GM12878 (cell line): ENCODE measurements at regions not wholly inside any gene's neighbourhood (a gene's known extent, or its start where the extent isn't known, plus 50 kb on each side); places are given as distances from the start of the nearest gene placed in this dataset.

Experiments
- ATAC-seq: fragments of 200-7000 bp; cut with Tn5 transposase; 3 replicates; pipeline ENCODE4 v1.9.1; 2020; ENCODE audit warnings: mild to moderate bottlenecking, moderate library complexity
- BruUV-seq: library from RNA; stranded (reverse); fragments of 400-500 nt; replicated peaks from 2 replicates; lab custom pipeline; 2021; lab: Mats Ljungman, UMichigan
- CTCF ChIA-PET: fragments of 300-600 bp; sonication (Branson Sonifier 250); formaldehyde crosslinking; extraction: SDS; loops from one replicate; lab custom pipeline; 2021; ENCODE audit warnings: inconsistent platforms; lab: Yijun Ruan, JAX
- POLR2A ChIA-PET: fragments of 350-600 bp; formaldehyde crosslinking; extraction: SDS; loops from one replicate; lab custom pipeline; 2021; ENCODE audit warnings: inconsistent platforms; lab: Charles Lee
- RAD21 ChIA-PET: fragments of 300-600 bp; sonication (Branson Sonifier 250); formaldehyde crosslinking; loops from one replicate; lab custom pipeline; 2023; ENCODE audit warnings: antibody characterized with exemption; ENCODE audit not compliant: unreplicated experiment; lab: Charles Lee
- SMC1A ChIA-PET: fragments of 300-600 bp; sonication (Branson Sonifier 250); formaldehyde crosslinking; loops from one replicate; lab custom pipeline; 2023; ENCODE audit not compliant: unreplicated experiment, uncharacterized antibody; lab: Charles Lee
- DNase-seq: peaks from one replicate; pipeline ENCODE4 v3.0.0-alpha.2; 2011; ENCODE audit warnings: low read depth, low spot score
- FAIRE-seq: peaks from 3 replicates; lab custom pipeline; 2011; peaks lifted over from hg19 to GRCh38; lab: Jason Lieb, UNC
- H2AFZ ChIP-seq: 2 replicates; pipeline ENCODE4 v1.6.0; 2011; ENCODE audit warnings: low read depth, low read length, control low read depth; ENCODE audit not compliant: control insufficient read depth
- H3K27ac ChIP-seq: 2 replicates; pipeline ENCODE4 v1.5.1; 2011; ENCODE audit warnings: control low read depth; ENCODE audit not compliant: control insufficient read depth, insufficient read depth
- H3K27me3 ChIP-seq, 2 experiments: replicated peaks in 1 of 2; 2 replicates each; pipeline versions ENCODE4 v1.6.0 to v1.6.1; 2011; ENCODE audit warnings: low read length in 1 of 2; ENCODE audit not compliant: control insufficient read depth in 2 of 2, insufficient read depth in 2 of 2
- H3K36me3 ChIP-seq, 2 experiments: 2 replicates each; pipeline ENCODE4 v1.5.1; 2011; ENCODE audit warnings: low read length in 1 of 2; ENCODE audit not compliant: control insufficient read depth in 2 of 2, insufficient read depth in 2 of 2
- H3K4me1 ChIP-seq: 2 replicates; pipeline ENCODE4 v1.6.1; 2011; ENCODE audit warnings: mild to moderate bottlenecking, low read length, moderate library complexity, mixed read lengths; ENCODE audit not compliant: control insufficient read depth, insufficient read depth
- H3K4me2 ChIP-seq: 2 replicates; pipeline ENCODE4 v1.6.0; 2011; ENCODE audit warnings: control low read depth; ENCODE audit not compliant: control insufficient read depth, insufficient read depth
- H3K4me3 ChIP-seq: fragments of 200-600 bp; sonication (generic); 2 replicates; pipeline ENCODE4 v1.5.1; 2016
- H3K79me2 ChIP-seq: 2 replicates; pipeline ENCODE4 v1.6.0; 2011; ENCODE audit warnings: low read length; ENCODE audit not compliant: control insufficient read depth, insufficient read depth
- H3K9ac ChIP-seq: 2 replicates; pipeline ENCODE4 v1.8.0; 2011; ENCODE audit warnings: low read length, control low read depth, mixed read lengths; ENCODE audit not compliant: control insufficient read depth, insufficient read depth
- H3K9me3 ChIP-seq: replicated peaks from 3 replicates; pipeline ENCODE4 v1.5.1; 2011; ENCODE audit warnings: mild to moderate bottlenecking, low read length; ENCODE audit not compliant: control insufficient read depth, insufficient read depth
- H4K20me1 ChIP-seq: 2 replicates; pipeline ENCODE4 v1.6.0; 2011; ENCODE audit not compliant: control insufficient read depth, insufficient read depth
- BHLHE40 ChIP-seq, 2 experiments: fragments of 450-650 bp in 1 of 2; IDR thresholded peaks; 2 replicates each; pipeline ENCODE4 v1.6.1; 2011 to 2017; ENCODE audit warnings: low read depth in 2 of 2, borderline replicate concordance in 1 of 2, improper control_type of control experiment in 1 of 2, low read length in 1 of 2, mild to moderate bottlenecking in 1 of 2
- CBX5 ChIP-seq: sonication (generic); IDR thresholded peaks from 2 replicates; pipeline ENCODE4 v1.6.1; 2016; ENCODE audit warnings: low read depth, moderate library complexity, mild to moderate bottlenecking, inconsistent platforms
- CREB1 ChIP-seq: IDR thresholded peaks from 2 replicates; pipeline ENCODE4 v1.6.1; 2012; ENCODE audit warnings: low read depth, mild to moderate bottlenecking, inconsistent platforms
- HDAC2 ChIP-seq: fragments of 200-600 bp; sonication (generic); IDR thresholded peaks from 2 replicates; pipeline ENCODE4 v1.6.1; 2017
- PRDM15 ChIP-seq: fragments of 450-650 bp; formaldehyde crosslinking; IDR thresholded peaks from 2 replicates; pipeline ENCODE4 v1.4.0; 2020; ENCODE audit warnings: mild to moderate bottlenecking, moderate library complexity
- ZBTB40 ChIP-seq: fragments of 450-650 bp; IDR thresholded peaks from 2 replicates; pipeline ENCODE4 v1.6.1; 2016; ENCODE audit warnings: mild to moderate bottlenecking, moderate library complexity, borderline replicate concordance
- ZNF24 ChIP-seq: fragments of 450-650 bp; IDR thresholded peaks from 2 replicates; pipeline ENCODE4 v1.6.1; 2017; ENCODE audit warnings: antibody characterized with exemption, mild to moderate bottlenecking
- WGBS: methylation state at CpG from one replicate; pipeline ENCODE4 v1.1.6; 2016; ENCODE audit warnings: low lambda C conversion rate; ENCODE audit not compliant: insufficient replicate concordance, insufficient coverage; ENCODE audit errors: missing lambda C conversion rate; 5-methylcytosine and 5-hydroxymethylcytosine counted together
- in situ Hi-C: fragments of 300-500 bp; cut with MboI; formaldehyde crosslinking; loops from 9 replicates; pipeline ENCODE4 v1.14.3; 2018; ENCODE audit warnings: mixed read lengths
- intact Hi-C: fragments of 100-400 bp; cut with micrococcal nuclease; formaldehyde crosslinking; loops from one replicate; pipeline ENCODE4 v1.14.2; 2022; ENCODE audit not compliant: unreplicated experiment

- no TSS peak for BruUV-seq
- WGBS = 8% methylated on average over 7 of the region's 7 CpGs
- Histone ChIP-seq H3K9me3 (no peaks in the 10 kb centered on the region), H3K4me2 (no peak overlapping the region), H2AFZ (no peak overlapping the region), H3K4me1 (no peaks in the 10 kb centered on the region), H3K27me3 (no peaks in the 10 kb centered on the region), H3K4me3 (no peak overlapping the region), H3K79me2 (no peaks in the 10 kb centered on the region), H3K36me3 (no peaks in the 10 kb centered on the region), H3K27ac (no peak overlapping the region), H4K20me1 (no peaks in the 10 kb centered on the region), H3K9ac (no peak overlapping the region)
- SMC1A ChIA-PET = interaction anchor here (0.9 to 1.1 kb wide), 2 partner anchors 55 to 64 kb away, joined by 4 to 5 read pairs; no protein-coding TSS in a partner anchor
- FAIRE-seq = no peak
- POLR2A ChIA-PET = no interaction called here
- no peak for TF ChIP-seq CREB1
- no peak for TF ChIP-seq ZNF24
- in situ Hi-C loops = no loop called here
- RAD21 ChIA-PET = interaction anchor here (0.6 kb wide), 1 partner anchor 41 kb away, joined by 3 read pairs; no protein-coding TSS in a partner anchor
- no peak for ATAC-seq
- CTCF ChIA-PET = no interaction called here
- intact Hi-C loops = no loop called here
- no peak for DNase-seq
Observed at GRCh38 chrX:94908648-94909047, 1234.6 kb downstream of the FAM133A start.

- ChIA-PET SMC1A (interaction anchor here (1.6 to 1.7 kb wide), 2 partner anchors 18 to 53 kb away, joined by 4 to 7 read pairs; no protein-coding TSS in a partner anchor), CTCF (interaction anchor here (1.5 kb wide), 1 partner anchor 159 kb away, joined by 4 read pairs; no protein-coding TSS in a partner anchor), POLR2A (interaction anchor here (0.7 kb wide), 1 partner anchor 9 kb away, joined by 3 read pairs; no protein-coding TSS in a partner anchor), RAD21 (interaction anchor here (1.0 to 1.1 kb wide), 2 partner anchors 12 to 18 kb away, joined by 3 read pairs; no protein-coding TSS in a partner anchor)
- Histone ChIP-seq H3K27ac (no peak overlapping the region), H3K36me3 (no peaks in the 10 kb centered on the region), H3K79me2 (no peaks in the 10 kb centered on the region), H3K4me1 (no peaks in the 10 kb centered on the region), H3K4me3 (no peak overlapping the region), H3K9ac (no peak overlapping the region), H4K20me1 (no peaks in the 10 kb centered on the region), H2AFZ (no peak overlapping the region), H3K27me3 (no peaks in the 10 kb centered on the region), H3K9me3 (no peaks in the 10 kb centered on the region), H3K4me2 (no peak overlapping the region)
- no peak for FAIRE-seq
- no peak for ATAC-seq
- in situ Hi-C loops = no loop called here
- BruUV-seq = no TSS peak
- DNase-seq = no peak
- WGBS = 7% methylated on average over 1 of the region's 1 CpG
- intact Hi-C loops = no loop called here
- TF ChIP-seq PRDM15 (CRISPR knock-in tag) = no peak
- TF ChIP-seq HDAC2 = no peak
- peak in 1 of 2 experiments; percentile 49; a peak in 1 of 4 replicates for TF ChIP-seq BHLHE40 (IDR thresholded peaks at IDR 0.05; ENCODE audit: borderline replicate concordance in 1 of 2, low read depth in 2 of 2, low read length in 1 of 2)
- no peak for TF ChIP-seq ZBTB40
- no peak for TF ChIP-seq CBX5
Observed at GRCh38 chrX:94914235-94914634, 1240.2 kb downstream of the FAM133A start.
